Loucy (cell line): ENCODE measurements at regions not wholly inside any gene's neighbourhood (a gene's known extent, or its start where the extent isn't known, plus 50 kb on each side); places are given as distances from the start of the nearest gene placed in this dataset.

Experiments
- CTCF ChIP-seq: fragments of 200-600 bp; sonication (generic); conservative IDR thresholded peaks from 2 replicates; pipeline ENCODE4 v1.5.1; 2014; ENCODE audit warnings: mild to moderate bottlenecking, antibody characterized with exemption, low read length
- EZH2phosphoT487 ChIP-seq: fragments of 200-600 bp; IDR thresholded peaks from 2 replicates; pipeline ENCODE4 v1.6.1; 2018; ENCODE audit warnings: antibody characterized with exemption, mild to moderate bottlenecking, moderate library complexity, borderline replicate concordance

GRCh38 chr2:113357071-113357470 is 78.3 kb upstream of the PAX8 start:
- TF ChIP-seq CTCF (no peak), EZH2phosphoT487 (no peak)
